ENCODE measurements at regions not wholly inside any gene's neighbourhood (a gene's known extent, or its start where the extent isn't known, plus 50 kb on each side); places are given as distances from the start of the nearest gene placed in this dataset.

- DNase-seq, result no peak
- no peak overlapping the region for H3K4me3 ChIP-seq
- no peaks in the 10 kb centered on the region for H3K36me3 ChIP-seq
- H3K27me3 ChIP-seq, result peaks cover under 1% of the 10 kb centered on the region
- H3K4me1 ChIP-seq, result no peaks in the 10 kb centered on the region
- no peak overlapping the region for H3K27ac ChIP-seq
- no peak for TF ChIP-seq CTCF (IDR thresholded peaks at IDR 0.05)
- ATAC-seq, result no peak
- intact Hi-C loops (cut with DNase I), result no loop called here
- H3K9me3 ChIP-seq, result no peaks in the 10 kb centered on the region
These were observed 142.1 kb upstream of the MLN start for GRCh38 chr6:33945931-33946330.

GRCh38 chr6:33944686-33945411 is 141.0 kb upstream of the MLN start:
- H3K4me1 ChIP-seq, result no peaks in the 10 kb centered on the region
- intact Hi-C loops (cut with DNase I), result no loop called here
- TF ChIP-seq CTCF (IDR thresholded peaks at IDR 0.05), result no peak
- DNase-seq (no peak), ATAC-seq (no peak)
- H3K9me3 ChIP-seq, result no peaks in the 10 kb centered on the region
- H3K4me3 ChIP-seq, result no peak overlapping the region
- H3K36me3 ChIP-seq, result no peaks in the 10 kb centered on the region
- H3K27ac ChIP-seq, result no peak overlapping the region
- H3K27me3 ChIP-seq, result no peaks in the 10 kb centered on the region

GRCh38 chr6:33936886-33937285 is 133.1 kb upstream of the MLN start:
- ATAC-seq, result no peak
- Histone ChIP-seq H3K27me3 (no peaks in the 10 kb centered on the region), H3K4me3 (no peak overlapping the region), H3K36me3 (no peaks in the 10 kb centered on the region), H3K27ac (no peak overlapping the region), H3K9me3 (no peaks in the 10 kb centered on the region), H3K4me1 (no peaks in the 10 kb centered on the region)
- no peak for TF ChIP-seq CTCF (IDR thresholded peaks at IDR 0.05)
- intact Hi-C loops (cut with DNase I), result no loop called here
- no peak for DNase-seq

- Histone ChIP-seq H3K27ac (no peak overlapping the region), H3K4me3 (no peak overlapping the region), H3K36me3 (no peaks in the 10 kb centered on the region), H3K4me1 (no peaks in the 10 kb centered on the region), H3K27me3 (no peaks in the 10 kb centered on the region), H3K9me3 (no peaks in the 10 kb centered on the region)
- no peak for ATAC-seq
- no peak for TF ChIP-seq CTCF (IDR thresholded peaks at IDR 0.05)
- intact Hi-C loops (cut with DNase I), result no loop called here
- DNase-seq, result no peak
These were observed 131.8 kb upstream of the MLN start for GRCh38 chr6:33935439-33936080.

GRCh38 chr6:33934731-33935270 is 131.0 kb upstream of the MLN start:
- TF ChIP-seq CTCF (IDR thresholded peaks at IDR 0.05), result no peak
- H3K4me3 ChIP-seq, result no peak overlapping the region
- no peaks in the 10 kb centered on the region for H3K4me1 ChIP-seq
- H3K36me3 ChIP-seq, result no peaks in the 10 kb centered on the region
- ATAC-seq (no peak), DNase-seq (no peak)
- H3K27ac ChIP-seq, result no peak overlapping the region
- intact Hi-C loops (cut with DNase I), result no loop called here
- H3K27me3 ChIP-seq, result no peaks in the 10 kb centered on the region
- no peaks in the 10 kb centered on the region for H3K9me3 ChIP-seq
